H1 (cell line): ENCODE measurements at regions not wholly inside any gene's neighbourhood (a gene's known extent, or its start where the extent isn't known, plus 50 kb on each side); places are given as distances from the start of the nearest gene placed in this dataset.

ENCODE experiments used
- CTCF ChIA-PET: fragments of 300-600 bp; sonication (Branson Sonifier 250); formaldehyde crosslinking; loops from one replicate; lab custom pipeline; 2021; ENCODE audit not compliant: partially characterized antibody; lab: Charles Lee
- POLR2A ChIA-PET: fragments of 300-600 bp; sonication (Branson Sonifier 250); formaldehyde crosslinking; loops from one replicate; lab custom pipeline; 2021; ENCODE audit warnings: inconsistent platforms; ENCODE audit not compliant: partially characterized antibody; lab: Charles Lee
- DNase-seq, 2 experiments: peaks; one replicate each; pipeline versions ENCODE4 v3.0.0 to v3.0.0-alpha.2; 2010 to 2022; ENCODE audit warnings: low spot score in 2 of 2, low read depth in 1 of 2, mixed read lengths in 1 of 2
- FAIRE-seq: peaks from 2 replicates; lab custom pipeline; 2011; peaks lifted over from hg19 to GRCh38; lab: Jason Lieb, UNC
- H2AFZ ChIP-seq: 2 replicates; pipeline ENCODE4 v1.8.1; 2012; ENCODE audit warnings: low read length, inconsistent platforms
- H2AK5ac ChIP-seq: 2 replicates; pipeline ENCODE4 v1.6.1; 2013; ENCODE audit warnings: low read depth, low read length
- H2BK120ac ChIP-seq: replicated peaks from 2 replicates; pipeline ENCODE3; 2013; ENCODE audit warnings: low read depth, low read length, inconsistent platforms
- H2BK12ac ChIP-seq: 2 replicates; pipeline ENCODE4 v1.6.1; 2013; ENCODE audit warnings: low read depth, low read length
- H2BK15ac ChIP-seq: 2 replicates; pipeline ENCODE4 v1.6.1; 2013; ENCODE audit warnings: low read length
- H2BK20ac ChIP-seq: 2 replicates; pipeline ENCODE4 v1.6.1; 2013; ENCODE audit warnings: low read length
- H2BK5ac ChIP-seq: 2 replicates; pipeline ENCODE4 v1.6.1; 2013; ENCODE audit warnings: low read depth, low read length
- H3K14ac ChIP-seq: 2 replicates; pipeline ENCODE4 v1.6.1; 2013; ENCODE audit warnings: inconsistent platforms; ENCODE audit not compliant: insufficient read length
- H3K18ac ChIP-seq: 2 replicates; pipeline ENCODE4 v1.6.1; 2013; ENCODE audit warnings: low read length; ENCODE audit errors: extremely low read depth
- H3K23ac ChIP-seq: 2 replicates; pipeline ENCODE4 v1.6.1; 2013; ENCODE audit warnings: inconsistent platforms; ENCODE audit not compliant: insufficient read length
- H3K23me2 ChIP-seq: 2 replicates; pipeline ENCODE4 v1.6.1; 2013; ENCODE audit warnings: low read depth, low read length
- H3K27ac ChIP-seq: 2 replicates; pipeline ENCODE4 v1.6.1; 2011; ENCODE audit warnings: low read depth, low read length, inconsistent platforms
- H3K27me3 ChIP-seq, 4 experiments: replicated peaks in 1 of 4; 1 replicate in 1 of 4; 2 replicates in 3 of 4; pipeline versions ENCODE4 v1.6.1 to v1.8.1; 2011 to 2013; ENCODE audit warnings: low read length in 3 of 4, mild to moderate bottlenecking in 3 of 4, inconsistent platforms in 2 of 4, mixed read lengths in 2 of 4, moderate library complexity in 1 of 4; ENCODE audit not compliant: control insufficient read depth in 3 of 4, insufficient read depth in 3 of 4; ENCODE audit errors: extremely low read depth in 1 of 4
- H3K36me3 ChIP-seq, 4 experiments: 2 replicates each; pipeline versions ENCODE4 v1.6.1 to v1.8.1; 2011 to 2013; ENCODE audit warnings: mild to moderate bottlenecking in 4 of 4, low read length in 3 of 4, moderate library complexity in 2 of 4, control low read depth in 1 of 4, inconsistent platforms in 1 of 4; ENCODE audit not compliant: insufficient read depth in 4 of 4, control insufficient read depth in 2 of 4
- H3K4ac ChIP-seq: replicated peaks from 2 replicates; pipeline ENCODE3; 2013; ENCODE audit warnings: low read length, low read depth, mixed read lengths, inconsistent platforms; ENCODE audit not compliant: insufficient read length
- H3K4me1 ChIP-seq, 4 experiments: replicated peaks in 1 of 4; 1 replicate in 1 of 4; 2 replicates in 3 of 4; pipeline versions ENCODE4 v1.6.1 to v1.8.1; 2011 to 2013; ENCODE audit warnings: low read length in 3 of 4, inconsistent platforms in 2 of 4, mixed read lengths in 1 of 4; ENCODE audit not compliant: insufficient read depth in 4 of 4, control insufficient read depth in 3 of 4
- H3K4me2 ChIP-seq, 2 experiments: 2 replicates each; pipeline versions ENCODE4 v1.6.1 to v1.8.1; 2011 to 2013; ENCODE audit warnings: low read depth in 2 of 2, low read length in 2 of 2, control low read depth in 1 of 2, inconsistent platforms in 1 of 2, mild to moderate bottlenecking in 1 of 2; ENCODE audit not compliant: insufficient read depth in 1 of 2
- H3K4me3 ChIP-seq, 4 experiments: fragments of 200-600, 300-600 bp in 1 of 4; sonication (generic), shearing (Covaris generic), sonication (Bioruptor Twin) in 1 of 4; 2 replicates each; pipeline versions ENCODE4 v1.5.1 to v1.8.1; 2011 to 2016; ENCODE audit warnings: low read length in 4 of 4, low read depth in 3 of 4, control low read depth in 2 of 4, inconsistent platforms in 2 of 4, mild to moderate bottlenecking in 2 of 4, mixed read lengths in 1 of 4, moderate library complexity in 1 of 4; ENCODE audit not compliant: insufficient read depth in 2 of 4; ENCODE audit errors: extremely low read depth in 1 of 4
- H3K56ac ChIP-seq: replicated peaks from 2 replicates; pipeline ENCODE3; 2013; ENCODE audit warnings: low read depth, mild to moderate bottlenecking, mixed read lengths, low read length, inconsistent platforms; ENCODE audit not compliant: insufficient read length
- H3K79me1 ChIP-seq: 2 replicates; pipeline ENCODE4 v1.6.1; 2013; ENCODE audit warnings: low read depth, low read length, control low read depth
- H3K79me2 ChIP-seq, 2 experiments: 2 replicates each; pipeline versions ENCODE4 v1.6.1 to v1.8.1; 2012 to 2013; ENCODE audit warnings: low read length in 2 of 2, mild to moderate bottlenecking in 2 of 2, inconsistent platforms in 1 of 2; ENCODE audit not compliant: insufficient read depth in 2 of 2, control insufficient read depth in 1 of 2
- H3K9ac ChIP-seq, 4 experiments: replicated peaks in 1 of 4; 1 replicate in 1 of 4; 2 replicates in 3 of 4; pipeline versions ENCODE4 v1.6.1 to v1.8.1; 2011 to 2013; ENCODE audit warnings: low read depth in 3 of 4, low read length in 3 of 4, control low read depth in 2 of 4, mild to moderate bottlenecking in 2 of 4, moderate library complexity in 2 of 4, inconsistent platforms in 1 of 4; ENCODE audit errors: extremely low read depth in 1 of 4
- H3K9me3 ChIP-seq, 2 experiments: 2 replicates each; pipeline versions ENCODE4 v1.6.1 to v1.8.1; 2012 to 2013; ENCODE audit warnings: mild to moderate bottlenecking in 2 of 2, moderate library complexity in 2 of 2, control low read depth in 1 of 2, inconsistent platforms in 1 of 2, low read depth in 1 of 2, low read length in 1 of 2, mixed read lengths in 1 of 2; ENCODE audit not compliant: insufficient read depth in 2 of 2
- H4K20me1 ChIP-seq, 2 experiments: replicated peaks in 1 of 2; 2 replicates each; pipeline versions ENCODE3 to v1.8.1; 2011 to 2013; ENCODE audit warnings: inconsistent platforms in 2 of 2, low read length in 2 of 2, mild to moderate bottlenecking in 1 of 2; ENCODE audit not compliant: insufficient read depth in 2 of 2, control insufficient read depth in 1 of 2
- H4K5ac ChIP-seq: 2 replicates; pipeline ENCODE4 v1.6.1; 2013; ENCODE audit warnings: low read length, low read depth, mixed read lengths, inconsistent platforms; ENCODE audit not compliant: insufficient read length
- H4K8ac ChIP-seq: 2 replicates; pipeline ENCODE4 v1.8.0; 2013; ENCODE audit warnings: mild to moderate bottlenecking, moderate library complexity, low read length, inconsistent platforms; ENCODE audit not compliant: insufficient read depth; ENCODE audit errors: extremely low read depth
- H4K91ac ChIP-seq: replicated peaks from 2 replicates; pipeline ENCODE3; 2013; ENCODE audit warnings: low read length, mixed read lengths, inconsistent platforms; ENCODE audit not compliant: insufficient read length
- BACH1 ChIP-seq: IDR thresholded peaks from 2 replicates; pipeline ENCODE4 v1.6.1; 2012; ENCODE audit warnings: low read length, improper control_type of control experiment
- CEBPB ChIP-seq: IDR thresholded peaks from 2 replicates; pipeline ENCODE4 v1.6.1; 2012; ENCODE audit warnings: low read depth, low read length
- CHD2 ChIP-seq: IDR thresholded peaks from 2 replicates; pipeline ENCODE4 v1.6.1; 2012; ENCODE audit warnings: low read length, improper control_type of control experiment
- EZH2 ChIP-seq: fragments of 200-600 bp; sonication (generic); IDR thresholded peaks from 2 replicates; pipeline ENCODE4 v1.7.1; 2012; ENCODE audit warnings: low read depth, mild to moderate bottlenecking, moderate library complexity, low read length, inconsistent platforms; ENCODE audit not compliant: severe bottlenecking
- GABPA ChIP-seq: IDR thresholded peaks from 2 replicates; pipeline ENCODE4 v1.6.1; 2011; ENCODE audit warnings: mild to moderate bottlenecking, low read length, moderate library complexity, borderline replicate concordance; ENCODE audit not compliant: insufficient read depth
- HDAC2 ChIP-seq, 2 experiments: fragments of 300-600 bp in 1 of 2; sonication (generic) in 1 of 2; IDR thresholded peaks; 2 replicates each; pipeline ENCODE4 v1.6.1; 2011 to 2012; ENCODE audit warnings: low read depth in 2 of 2, low read length in 2 of 2, mild to moderate bottlenecking in 2 of 2, moderate library complexity in 2 of 2, borderline replicate concordance in 1 of 2, inconsistent platforms in 1 of 2
- KDM1A ChIP-seq: fragments of 200-600, 300-600 bp; sonication (generic); IDR thresholded peaks from 2 replicates; pipeline ENCODE4 v1.7.1; 2016; ENCODE audit warnings: mild to moderate bottlenecking, low read length, borderline replicate concordance
- KDM5A ChIP-seq: fragments of 200-600 bp; IDR thresholded peaks from 2 replicates; pipeline ENCODE4 v1.7.1; 2012; ENCODE audit warnings: mild to moderate bottlenecking, low read length, inconsistent platforms, mixed read lengths
- NRF1 ChIP-seq: IDR thresholded peaks from 2 replicates; pipeline ENCODE4 v1.6.1; 2011; ENCODE audit warnings: mild to moderate bottlenecking, low read depth, low read length, improper control_type of control experiment
- POLR2AphosphoS5 ChIP-seq: IDR thresholded peaks from 2 replicates; pipeline ENCODE4 v1.6.1; 2011; ENCODE audit warnings: low read depth, low read length
- RAD21 ChIP-seq, 2 experiments: IDR thresholded peaks in 1 of 2; conservative IDR thresholded peaks in 1 of 2; 2 replicates each; pipeline ENCODE4 v1.6.1; 2011; ENCODE audit warnings: low read depth in 2 of 2, low read length in 2 of 2, improper control_type of control experiment in 1 of 2, inconsistent platforms in 1 of 2, mild to moderate bottlenecking in 1 of 2, moderate library complexity in 1 of 2
- RFX5 ChIP-seq: IDR thresholded peaks from 2 replicates; pipeline ENCODE4 v1.6.1; 2011; ENCODE audit warnings: low read depth, low read length, improper control_type of control experiment, borderline replicate concordance
- SP4 ChIP-seq: IDR thresholded peaks from 2 replicates; pipeline ENCODE4 v1.6.1; 2012; ENCODE audit warnings: low read length, inconsistent platforms
- TAF7 ChIP-seq: optimal IDR thresholded peaks from 2 replicates; pipeline ENCODE3; 2011; ENCODE audit warnings: low read depth, mild to moderate bottlenecking, inconsistent platforms, low read length, moderate library complexity, borderline replicate concordance
- WGBS, 2 experiments: shearing (Covaris generic) in 1 of 2; methylation state at CpG; one replicate each; pipeline versions ENCODE4 v1.1.6 to v1.1.7; 2013 to 2015; ENCODE audit warnings: low lambda C conversion rate in 2 of 2, mixed read lengths in 2 of 2, inconsistent platforms in 1 of 2, low coverage in 1 of 2, missing lambda C conversion rate in 1 of 2; ENCODE audit not compliant: insufficient replicate concordance in 2 of 2, insufficient coverage in 1 of 2, insufficient read length in 1 of 2; ENCODE audit errors: extremely low coverage in 1 of 2, missing lambda C conversion rate in 1 of 2; 5-methylcytosine and 5-hydroxymethylcytosine counted together

DNA sequence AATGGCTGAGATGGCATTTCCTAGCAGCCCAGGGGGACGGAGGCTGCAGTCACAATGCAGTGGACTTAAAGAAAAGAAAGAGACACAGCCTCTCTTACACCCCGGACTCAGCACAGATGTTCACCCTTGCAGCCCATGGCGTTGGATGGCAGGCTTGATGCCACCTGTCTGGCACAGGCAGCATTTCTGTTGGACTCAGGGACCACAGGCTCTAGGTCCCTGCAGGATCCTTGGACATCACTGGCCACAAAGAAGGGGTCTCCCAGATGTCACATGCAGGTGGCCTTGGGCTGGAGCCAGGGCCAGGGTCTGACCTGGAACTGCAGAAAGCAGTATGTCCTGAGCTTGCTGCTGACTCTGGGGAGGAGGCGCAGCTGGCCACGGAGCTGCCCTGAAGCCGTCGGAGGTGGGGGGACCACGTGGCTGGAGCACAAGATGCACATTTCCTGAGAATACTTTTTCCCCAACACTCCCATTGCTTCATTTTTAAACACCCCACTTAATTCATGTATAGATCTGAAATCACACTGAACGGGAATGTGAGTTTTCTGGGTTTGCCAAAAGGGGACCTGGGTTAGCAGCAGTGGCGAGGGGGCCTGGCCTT, 102.3 kb upstream of the SULF2 start:
- Histone ChIP-seq H3K23me2 (no peaks in the 10 kb centered on the region), H4K8ac (no peak overlapping the region; the same call in 1 of the 2 replicates), H2BK20ac (no peak overlapping the region), H2BK5ac (no peak overlapping the region), H3K23ac (no peak overlapping the region), H3K56ac (no peak overlapping the region), H4K20me1 (no peaks in the 10 kb centered on the region), H3K27me3 (no peaks in the 10 kb centered on the region), H3K79me2 (no peaks in the 10 kb centered on the region), H2AK5ac (no peak overlapping the region), H4K91ac (no peak overlapping the region), H3K4me1 (no peaks in the 10 kb centered on the region), H2BK120ac (no peak overlapping the region), H3K18ac (no peak overlapping the region), H3K9me3 (no peaks in the 10 kb centered on the region), H3K14ac (no peak overlapping the region), H2AFZ (no peak overlapping the region), H3K9ac (no peak overlapping the region), H3K4ac (no peak overlapping the region), H4K5ac (no peak overlapping the region), H2BK12ac (no peak overlapping the region), H3K27ac (no peak overlapping the region), H3K36me3 (no peaks in the 10 kb centered on the region), H3K79me1 (no peaks in the 10 kb centered on the region), H3K4me2 (no peak overlapping the region), H3K4me3 (no peak overlapping the region), H2BK15ac (no peak overlapping the region)
- DNase-seq (no peak), FAIRE-seq (no peak)
- WGBS, 2 experiments, result 91% methylated on average over 9 of the region's 10 CpGs; no CpG with 5 or more reads in 1 of the 2 experiments
- ChIA-PET POLR2A (interaction anchor here (0.7 kb wide), 1 partner anchor 363 kb away, joined by 3 read pairs; no protein-coding TSS in a partner anchor), CTCF (no interaction called here)
- TF ChIP-seq POLR2AphosphoS5 (no peak), SP4 (no peak), RAD21 (IDR thresholded peaks at IDR 0.05 in 1 of 2, conservative IDR thresholded peaks at IDR 0.05 in 1 of 2; ENCODE audit: low read depth in 2 of 2, low read length in 2 of 2) (no peak), TAF7 (no peak), HDAC2 (IDR thresholded peaks at IDR 0.05; ENCODE audit: borderline replicate concordance in 1 of 2, low read depth in 2 of 2, low read length in 2 of 2) (no peak), KDM1A (no peak), BACH1 (no peak), CHD2 (no peak), RFX5 (no peak), GABPA (no peak), NRF1 (no peak), CEBPB (no peak), KDM5A (no peak), EZH2 (no peak)
